Activated CD4-positive, alpha-beta T cell treated with anti-CD3 and anti-CD28 coated beads, Interleukin-2, Interleukin-6, amounts not matched to agents 100 ng/mL and 50 ng/mL, durations not matched to agents 16 hours and 8 hours (primary cell): ENCODE measurements at regions not wholly inside any gene's neighbourhood (a gene's known extent, or its start where the extent isn't known, plus 50 kb on each side); places are given as distances from the start of the nearest gene placed in this dataset.

Experiments
- DNase-seq: peaks from one replicate; pipeline ENCODE4 v3.0.0-alpha.2; 2020

DNA sequence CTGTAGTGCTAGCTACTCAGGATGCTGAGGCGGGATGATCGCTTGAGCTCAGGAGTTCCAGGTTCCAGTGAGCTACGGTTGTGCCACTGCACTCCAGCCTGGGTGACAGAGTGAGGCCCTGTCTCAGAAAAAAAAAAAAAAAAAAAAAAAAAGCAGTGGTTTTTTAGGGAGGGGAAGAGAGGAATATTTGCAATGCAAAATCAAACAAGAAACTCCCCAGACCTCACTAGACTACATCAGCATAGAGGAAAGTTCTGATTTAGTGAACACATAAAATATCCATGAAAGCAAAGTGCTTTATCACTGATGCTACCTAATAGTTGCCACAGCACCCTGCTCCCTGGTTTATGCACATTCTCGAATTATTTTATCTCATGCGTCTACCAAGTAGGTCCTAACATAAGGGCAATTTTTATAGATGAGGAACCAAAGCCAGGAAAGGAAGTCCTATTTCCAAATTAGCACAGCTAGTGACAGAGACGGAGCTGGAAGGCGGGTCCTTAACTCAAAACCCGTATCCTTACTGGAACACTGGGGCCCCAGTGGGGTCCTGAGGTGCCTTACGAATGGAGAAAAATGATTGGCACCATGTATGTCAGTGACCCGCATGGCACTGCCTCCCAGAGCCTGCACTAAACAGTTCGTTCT, 50.7 kb upstream of the GPR157 start:
- no peak for DNase-seq

DNA sequence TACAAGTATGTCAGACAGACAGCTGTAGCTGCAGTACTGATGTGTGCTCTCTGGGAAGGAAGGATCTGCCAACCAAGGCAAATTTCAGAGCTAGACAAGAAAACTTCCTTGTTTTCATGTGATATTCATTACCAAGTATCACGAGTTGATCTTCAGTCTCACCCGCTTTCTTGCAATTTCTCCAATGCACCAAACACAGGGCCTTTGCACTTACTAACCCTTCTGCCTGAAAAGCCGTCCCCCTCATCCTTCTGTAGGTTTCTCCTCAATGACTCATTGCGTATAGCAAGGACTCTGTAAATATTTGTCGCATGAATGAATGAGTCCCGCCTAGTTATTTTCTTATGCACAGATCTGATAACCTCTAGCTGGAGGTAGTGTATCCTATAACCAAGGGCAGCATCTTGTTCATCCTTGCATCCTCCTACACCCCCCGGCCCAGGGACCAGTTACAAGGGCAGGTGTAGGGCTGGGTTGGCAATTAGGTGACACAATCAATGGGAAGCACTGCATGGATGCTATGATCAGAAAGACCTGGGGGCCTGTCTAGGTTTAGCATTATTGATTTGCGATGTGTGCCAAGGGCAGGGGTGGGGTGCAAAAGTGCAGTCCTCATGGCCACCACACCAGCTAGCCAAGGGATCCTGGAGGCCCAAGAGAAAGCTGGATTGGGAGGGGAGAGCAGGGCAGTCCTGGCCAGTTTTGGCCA, 51.4 kb upstream of the GPR157 start:
- DNase-seq: no peak

DNA sequence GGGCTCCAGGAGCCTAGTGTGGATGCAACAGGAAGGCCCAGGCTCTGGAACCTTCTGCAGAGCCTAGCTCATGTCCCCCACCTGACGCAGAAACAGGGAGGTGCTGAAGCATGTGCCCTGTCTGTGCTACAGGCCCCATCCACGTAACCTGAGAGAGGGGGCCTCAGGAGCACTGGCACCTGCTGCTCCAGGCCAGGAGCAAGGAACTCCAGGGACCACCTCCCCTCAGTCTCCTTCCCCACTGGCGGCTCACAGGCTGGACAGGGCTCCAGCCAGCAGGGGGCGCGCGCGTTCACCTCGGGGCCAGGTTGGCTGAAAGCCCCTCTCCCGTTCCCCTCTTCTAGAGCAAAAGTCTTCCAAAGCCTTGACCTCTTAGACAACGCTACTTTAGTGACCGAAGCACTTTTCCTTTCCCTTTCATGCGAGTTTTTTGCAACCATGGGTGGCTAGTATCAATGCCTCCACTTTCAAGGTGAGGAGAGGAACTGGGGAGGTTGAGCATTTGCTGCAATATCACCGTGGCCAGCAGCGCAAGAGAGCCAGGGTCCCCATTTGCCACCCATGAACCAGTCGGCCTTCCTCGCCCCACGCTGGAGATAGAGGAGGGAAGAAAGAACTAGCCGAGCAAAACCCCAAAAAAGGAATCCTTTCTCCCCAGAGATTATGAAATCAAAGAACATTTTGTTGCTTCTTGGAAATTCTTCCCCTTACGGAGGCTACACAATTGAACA, 52.4 kb upstream of the GPR157 start:
- peak; percentile 78 for DNase-seq

DNA sequence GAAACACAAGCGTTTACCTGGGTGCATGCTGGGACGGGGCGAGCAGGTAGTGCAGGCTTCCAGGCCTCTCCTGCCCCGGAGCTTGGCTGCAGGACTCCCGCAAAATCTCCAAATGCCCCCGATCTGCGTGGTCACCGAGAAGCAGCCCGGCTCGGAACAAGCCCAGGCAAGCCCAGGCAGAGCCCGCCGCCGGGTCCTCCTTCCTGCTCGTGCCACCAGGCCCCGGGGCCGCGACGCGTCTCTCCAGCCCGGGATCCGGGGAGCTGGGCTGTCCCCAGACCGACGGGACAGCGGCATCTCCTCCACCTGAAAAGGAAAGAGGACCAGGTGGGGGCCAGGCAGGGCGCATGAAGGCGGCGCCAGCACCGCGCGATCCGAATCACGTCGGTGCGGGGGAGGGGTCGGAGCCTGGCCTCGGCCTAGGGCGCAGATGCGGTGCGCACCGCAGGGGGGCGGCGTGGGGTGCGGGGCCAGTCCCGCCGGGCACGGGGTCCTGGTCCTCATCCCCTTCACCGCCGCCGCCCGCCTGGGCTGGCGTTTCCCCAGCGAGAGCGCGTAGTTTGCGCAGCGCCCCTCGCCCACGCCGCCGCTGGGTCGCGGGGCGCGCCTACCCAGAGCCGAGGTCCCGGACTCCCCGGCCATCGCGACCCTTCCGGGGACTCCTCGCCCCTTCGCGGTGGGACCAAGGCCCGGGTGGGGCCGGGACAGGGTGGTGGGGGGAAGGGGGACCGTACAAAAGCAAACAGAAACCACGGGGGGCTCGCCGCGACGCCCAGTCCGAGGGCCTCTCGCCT, 52.4 kb upstream of the H6PD start:
- DNase-seq: no peak

DNA sequence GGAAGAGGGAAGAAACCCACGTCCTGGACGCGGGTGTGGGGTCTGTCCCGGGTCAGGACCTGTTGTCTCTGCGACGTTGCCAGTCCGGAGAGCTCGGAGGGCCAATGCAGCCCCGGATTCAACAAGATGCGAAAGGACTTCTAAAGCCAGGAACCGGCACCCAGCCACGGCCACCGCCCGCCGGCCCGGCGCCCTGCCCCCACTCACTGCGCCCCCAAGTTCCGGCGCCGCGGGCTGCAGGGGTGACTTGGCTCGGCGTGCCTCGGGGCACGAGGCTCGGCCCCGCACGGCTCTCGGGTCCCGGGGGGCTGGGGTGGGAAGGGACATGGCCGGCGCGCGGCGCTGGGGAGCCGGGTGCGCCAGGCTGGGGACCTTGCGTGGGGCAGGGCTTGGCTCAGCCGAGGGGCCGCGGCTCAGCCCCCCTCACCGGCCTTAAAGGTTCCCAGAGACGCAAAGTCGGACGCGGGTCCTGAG, 51.8 kb upstream of the H6PD start:
- DNase-seq: no peak

DNA sequence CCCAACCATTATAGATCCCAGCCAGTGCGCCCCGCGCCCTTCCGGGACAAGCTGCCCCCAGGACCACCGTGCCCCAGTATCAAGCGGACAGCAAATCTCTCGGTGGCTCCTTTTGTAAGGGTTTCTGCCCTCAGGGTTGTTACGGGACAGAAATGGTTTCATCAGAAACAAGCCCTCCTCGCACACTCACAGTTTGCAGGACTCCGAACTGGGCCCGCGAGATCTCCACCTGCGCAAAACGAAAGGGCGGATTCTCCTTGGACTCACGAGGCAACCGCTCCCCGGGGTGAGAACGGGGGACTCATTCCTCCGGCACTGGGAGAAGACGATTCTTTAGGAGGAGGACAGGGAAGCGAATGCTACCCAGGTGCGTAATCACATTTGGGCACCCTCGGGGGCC, 51.1 kb upstream of the H6PD start:
- DNase-seq: no peak

DNA sequence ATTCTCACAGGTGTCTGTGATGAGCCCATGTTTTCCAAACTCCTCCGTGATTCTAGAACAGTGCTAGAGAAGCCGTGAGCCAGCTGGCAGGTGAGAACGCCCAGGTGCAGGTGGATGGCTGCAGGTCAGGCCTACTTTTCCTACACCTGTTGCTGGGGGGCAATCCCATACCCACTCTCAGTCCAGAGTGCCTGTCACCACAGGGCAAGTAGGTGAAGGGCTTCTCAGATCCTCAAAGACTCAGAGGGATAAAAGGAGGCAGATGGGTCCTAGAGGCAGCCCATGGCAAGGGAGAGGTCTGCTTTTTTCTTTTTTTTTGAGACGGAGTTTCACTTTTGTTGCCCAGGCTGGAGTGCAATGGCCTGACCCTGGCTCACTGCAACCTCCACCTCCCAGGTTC, 50.7 kb upstream of the H6PD start:
- no peak for DNase-seq

DNA sequence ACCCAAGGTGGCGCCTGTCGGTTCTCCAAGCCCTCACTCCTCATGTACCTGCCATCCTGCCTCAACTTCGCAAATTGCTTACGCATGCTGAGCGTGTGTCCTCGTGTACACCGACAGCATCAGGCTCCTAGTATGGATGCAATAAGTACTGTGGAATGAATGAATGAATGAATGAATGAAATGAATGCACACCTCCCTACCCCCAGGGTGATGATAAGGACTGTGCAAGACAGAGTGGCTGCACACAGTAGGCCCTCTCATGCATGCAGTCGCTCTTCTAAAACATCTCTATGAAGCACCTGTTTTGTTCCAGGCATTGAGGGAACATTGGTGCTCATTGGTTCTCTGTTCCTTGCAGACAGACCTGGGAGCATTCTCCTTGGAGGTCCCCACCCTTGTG, 49.8 kb upstream of the H6PD start:
- no peak for DNase-seq
